ENCODE measurements at regions not wholly inside any gene's neighbourhood (a gene's known extent, or its start where the extent isn't known, plus 50 kb on each side); places are given as distances from the start of the nearest gene placed in this dataset.

DNA sequence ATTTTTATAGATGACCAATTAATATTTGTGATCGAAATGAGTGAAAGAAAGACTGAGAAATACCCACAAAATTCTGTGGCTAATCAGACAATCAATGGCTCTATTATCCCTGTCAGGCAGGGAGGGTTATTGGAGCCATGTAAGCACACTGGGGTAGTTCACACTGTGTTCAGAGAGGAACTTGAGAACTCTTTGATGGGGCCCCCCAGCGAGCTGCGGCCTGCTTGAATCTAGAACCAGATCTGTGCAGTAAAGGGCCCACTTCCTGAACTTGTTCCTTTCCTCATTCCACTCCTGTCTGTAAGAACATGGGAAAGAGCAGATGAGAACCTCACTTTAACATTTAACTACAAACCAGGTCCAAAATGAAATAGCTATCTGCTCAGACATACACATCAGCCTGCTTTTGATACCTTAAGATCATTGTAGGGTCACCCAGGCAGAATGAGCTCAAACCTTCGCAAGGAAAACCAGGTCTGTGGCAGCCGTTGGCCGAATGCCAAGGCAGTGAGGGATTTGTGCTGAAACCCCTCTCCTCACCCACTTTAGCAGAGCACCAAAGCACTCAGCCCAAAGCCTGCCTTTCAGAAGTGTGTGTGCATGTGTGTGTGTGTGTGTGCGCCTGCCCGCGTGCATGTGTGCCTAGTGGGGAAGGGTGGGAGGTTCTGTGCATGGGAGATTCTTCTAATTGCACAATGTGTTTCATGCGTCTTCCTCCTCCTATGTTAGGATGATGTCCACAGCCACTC lies 365.6 kb upstream of the MGMT start:
- no peak for DNase-seq

DNA sequence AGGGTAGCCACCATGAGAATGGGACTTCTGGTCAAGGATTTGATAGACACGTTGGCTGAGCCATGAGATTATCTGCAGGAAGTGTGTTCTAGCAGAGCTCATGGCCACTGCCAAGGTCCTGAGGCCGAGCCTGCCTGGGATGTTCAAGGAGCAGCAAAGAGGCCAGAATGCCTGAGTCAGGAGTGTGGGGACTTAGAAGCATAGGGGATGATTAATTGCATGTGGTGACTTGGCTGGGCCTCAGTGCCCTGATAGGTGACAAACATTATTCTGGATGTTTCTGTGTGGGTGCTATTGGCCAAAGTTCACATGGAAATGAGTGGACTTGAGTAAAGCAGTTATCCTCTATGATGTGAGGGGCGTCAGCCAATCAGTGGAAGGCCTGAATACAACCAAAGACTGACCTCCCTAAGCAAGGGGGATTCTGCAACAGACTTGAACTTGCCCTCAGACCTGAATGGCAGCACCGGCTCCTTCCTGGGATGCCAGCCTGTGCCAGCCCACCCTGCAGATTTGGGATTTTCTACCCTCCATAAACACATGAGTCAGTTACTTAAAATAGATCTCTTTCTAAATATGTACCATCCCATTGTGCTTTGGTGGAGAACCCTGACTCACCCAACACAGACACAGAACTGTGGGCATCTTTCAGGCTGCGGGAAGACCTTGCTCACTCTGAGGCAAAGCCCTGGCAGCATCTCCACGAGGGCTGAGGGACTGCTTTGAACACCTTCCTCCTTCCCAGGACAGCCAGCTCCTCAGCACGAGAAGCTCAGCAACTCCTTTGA lies 363.9 kb upstream of the MGMT start:
- DNase-seq, result no peak

DNA sequence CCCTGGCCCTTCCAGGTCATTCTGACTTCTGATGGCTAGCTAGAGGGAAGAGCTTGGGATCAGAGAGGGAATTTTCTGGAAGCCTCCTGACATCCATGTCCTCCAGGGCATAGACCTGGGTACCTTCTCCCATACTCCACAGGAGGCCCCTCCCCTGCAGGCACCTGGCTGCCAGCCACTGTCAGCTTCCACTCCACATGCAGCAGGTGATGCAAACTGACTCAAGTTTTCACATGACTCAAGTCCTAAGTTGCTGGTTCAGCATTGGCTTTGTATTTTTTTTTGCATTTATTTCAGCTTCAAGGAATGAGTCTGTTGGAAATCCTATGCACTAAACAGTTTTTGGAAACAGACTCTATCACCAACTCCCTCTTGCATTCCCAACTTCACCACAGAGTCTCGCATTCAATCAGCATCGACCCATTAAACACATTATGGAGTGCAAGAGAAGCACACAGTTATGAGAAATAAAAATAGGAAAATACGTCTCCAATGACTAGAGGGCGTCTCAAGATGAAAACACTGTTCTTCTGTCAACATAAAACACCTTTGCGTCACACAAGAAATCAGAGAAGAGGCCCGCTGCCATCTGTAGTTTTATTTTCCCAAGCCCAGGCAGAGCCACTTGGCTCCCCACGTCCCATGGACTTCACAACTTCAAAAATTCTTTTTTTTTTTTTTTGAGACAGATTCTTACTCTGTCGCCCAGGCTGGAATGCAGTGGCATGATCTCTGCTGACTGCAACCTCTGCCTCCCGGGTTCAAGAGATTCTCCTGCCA lies 362.6 kb upstream of the MGMT start:
- DNase-seq, result no peak

DNA sequence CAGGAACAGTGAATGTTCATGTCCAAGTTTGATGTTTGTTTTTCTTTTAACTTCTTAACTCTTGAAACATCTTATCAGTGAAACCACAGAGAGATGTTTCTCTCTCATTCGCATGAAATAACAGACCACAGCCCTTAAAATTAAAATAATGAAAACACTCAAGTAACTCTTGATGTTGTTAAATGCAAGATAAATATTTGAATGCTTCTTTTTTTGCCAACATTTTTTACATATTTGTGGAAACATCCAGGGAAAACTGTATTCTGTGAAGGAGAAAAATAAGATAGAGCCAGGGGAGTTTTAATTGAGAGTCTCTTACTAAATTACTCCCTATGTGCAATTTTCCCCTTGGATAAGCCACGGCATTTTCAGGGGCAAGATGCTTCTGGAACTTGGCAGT lies 361.8 kb upstream of the MGMT start:
- DNase-seq, result no peak

DNA sequence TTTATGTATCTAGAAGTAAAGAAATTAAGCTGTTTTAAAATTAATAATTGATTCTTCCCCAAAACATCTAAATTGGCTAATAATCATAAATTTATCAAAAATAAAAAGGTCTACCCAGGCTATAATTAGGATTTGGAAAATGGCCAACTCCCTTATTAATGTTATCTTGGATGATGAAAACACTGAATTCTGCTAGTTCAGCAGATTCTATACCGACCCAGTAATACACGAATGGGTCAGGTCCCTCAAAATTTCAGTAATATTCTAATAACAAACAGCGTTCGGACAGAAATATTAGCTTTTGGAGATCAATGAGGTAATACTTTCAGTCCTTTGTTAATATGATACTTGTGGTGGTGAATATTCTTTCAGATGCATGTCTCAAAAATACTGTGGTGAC lies 360.7 kb upstream of the MGMT start:
- DNase-seq, result no peak

DNA sequence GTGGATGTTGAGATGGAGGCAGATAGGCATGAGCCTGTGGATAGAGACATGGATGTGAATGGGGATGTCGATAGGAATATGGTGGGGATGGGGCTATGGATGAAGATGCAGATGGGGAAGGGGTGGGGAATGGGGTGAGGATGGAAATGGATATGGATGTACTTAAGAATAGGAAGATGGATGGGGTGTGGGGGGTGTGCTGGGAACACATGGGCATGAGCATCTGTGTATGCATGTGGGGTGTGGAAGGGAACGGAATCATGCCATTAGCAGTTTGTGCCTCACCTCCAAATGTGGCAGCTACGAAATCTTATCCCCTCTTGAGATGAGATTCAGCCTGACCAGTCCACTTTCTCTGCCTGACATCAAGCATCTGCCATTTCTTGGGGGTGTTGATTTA lies 359.5 kb upstream of the MGMT start:
- no peak for DNase-seq

DNA sequence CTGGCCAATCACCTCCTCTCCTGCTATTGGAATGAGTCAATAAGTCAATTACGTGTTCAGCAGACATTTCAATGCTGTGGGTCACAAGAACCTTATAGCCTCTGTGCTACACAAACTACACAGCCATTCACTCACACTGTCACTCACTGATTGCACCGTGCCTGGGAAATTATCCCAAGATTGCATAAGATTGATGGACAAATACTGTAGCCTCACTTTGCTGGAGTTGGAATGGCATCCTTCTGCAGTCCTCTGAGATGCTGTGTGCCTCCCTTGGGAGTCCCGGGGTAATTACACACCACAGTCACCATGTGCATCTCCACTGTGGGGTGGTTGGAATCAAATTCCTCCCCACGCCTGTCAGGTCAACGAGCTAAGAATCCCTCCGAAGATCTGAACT lies 358.7 kb upstream of the MGMT start:
- DNase-seq, result no peak

DNA sequence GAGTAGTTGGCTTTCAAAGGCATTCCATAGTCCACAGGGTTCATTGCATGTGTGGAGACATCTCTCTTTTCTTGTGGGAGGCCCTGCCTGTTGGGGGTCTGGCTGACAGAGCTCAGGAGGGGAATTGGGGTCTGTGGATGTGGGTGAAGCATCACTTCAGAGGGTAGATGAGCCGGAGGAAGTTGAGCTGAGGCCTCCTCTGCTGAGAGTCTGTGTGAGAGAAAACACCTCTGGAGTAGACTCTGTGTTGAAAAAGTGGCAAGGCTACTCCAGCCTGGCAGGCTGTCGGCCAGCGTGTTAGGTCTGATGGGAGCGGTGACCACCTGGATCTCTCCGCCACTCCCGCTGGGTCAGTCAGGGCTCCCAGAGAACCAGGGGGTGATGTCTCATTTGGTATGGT lies 358.0 kb upstream of the MGMT start:
- no peak for DNase-seq

DNA sequence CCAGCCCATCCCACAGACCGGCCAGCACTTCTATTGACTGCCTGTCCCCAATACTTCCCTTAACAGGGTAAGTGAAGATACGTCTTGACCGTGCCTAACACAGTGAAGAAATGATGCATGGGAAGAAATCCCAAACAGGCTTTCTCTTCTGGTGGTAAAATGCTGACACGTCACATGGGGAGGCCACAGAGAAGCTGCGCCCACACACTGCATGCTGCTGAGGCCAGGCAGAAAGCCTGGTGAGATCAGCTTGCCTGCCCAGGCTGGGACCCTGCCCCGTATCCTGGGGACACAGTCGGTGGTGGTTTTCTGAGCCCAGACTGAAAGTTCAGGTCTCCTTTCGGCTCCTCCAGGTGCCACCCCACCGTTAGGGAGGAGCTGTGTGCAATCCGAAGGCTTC lies 356.3 kb upstream of the MGMT start:
- no peak for DNase-seq

DNA sequence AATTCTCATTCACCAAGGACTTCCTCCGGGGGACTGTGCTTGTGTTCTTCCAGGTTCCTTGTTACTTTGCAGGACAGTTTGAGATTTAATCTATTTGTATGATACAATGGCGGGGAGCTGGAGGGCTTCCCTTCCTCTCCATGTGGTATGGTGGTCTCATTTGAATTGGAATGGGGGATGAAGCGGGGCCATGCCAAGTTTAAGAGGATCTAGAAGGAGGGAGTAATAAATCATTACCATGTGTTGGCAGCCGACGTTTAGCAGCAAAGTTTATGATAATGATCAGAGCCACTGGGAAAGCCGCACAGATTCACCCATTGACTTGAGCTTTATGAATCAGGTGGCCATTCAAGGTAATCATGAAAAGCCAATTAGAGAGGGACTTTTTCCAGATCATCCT lies 355.1 kb upstream of the MGMT start:
- no peak for DNase-seq

DNA sequence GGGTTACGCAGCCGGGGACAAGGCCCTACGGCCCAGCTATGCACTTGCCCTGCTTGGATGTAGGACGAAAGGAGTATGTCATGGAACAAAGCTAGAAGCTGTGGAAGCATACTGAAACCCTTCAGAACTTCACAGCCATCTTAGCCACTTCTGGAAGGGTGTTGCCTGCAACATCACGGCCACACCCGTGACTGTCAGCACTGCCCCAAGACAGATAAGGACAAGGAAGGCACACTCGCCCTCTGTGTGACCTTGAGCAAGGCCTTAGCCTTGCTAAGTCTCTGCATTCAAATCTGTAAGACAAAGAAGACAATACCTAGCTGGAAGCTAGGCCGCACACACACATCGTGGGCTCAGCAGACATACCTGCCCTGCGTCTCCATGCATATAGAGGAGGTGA lies 352.5 kb upstream of the MGMT start:
- DNase-seq, result no peak

DNA sequence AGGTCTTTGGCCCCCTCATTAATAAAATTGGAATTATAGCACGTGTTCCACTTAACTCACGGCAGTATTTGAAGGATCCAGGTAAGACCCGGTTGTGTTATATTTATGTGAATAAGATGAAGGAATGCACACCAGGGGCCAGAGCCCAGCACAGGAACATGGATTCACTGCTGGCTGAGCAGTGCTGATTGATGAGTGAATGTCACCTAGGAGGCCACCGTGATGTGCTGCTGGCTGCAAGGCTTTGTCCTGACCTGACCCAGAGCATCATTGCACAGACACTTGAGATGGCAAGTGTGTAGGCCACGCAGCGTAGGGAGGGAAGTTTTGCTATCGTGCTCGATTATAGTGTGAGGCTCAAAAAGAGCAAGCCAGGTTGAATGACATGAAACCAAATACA lies 350.7 kb upstream of the MGMT start:
- DNase-seq, result no peak

DNA sequence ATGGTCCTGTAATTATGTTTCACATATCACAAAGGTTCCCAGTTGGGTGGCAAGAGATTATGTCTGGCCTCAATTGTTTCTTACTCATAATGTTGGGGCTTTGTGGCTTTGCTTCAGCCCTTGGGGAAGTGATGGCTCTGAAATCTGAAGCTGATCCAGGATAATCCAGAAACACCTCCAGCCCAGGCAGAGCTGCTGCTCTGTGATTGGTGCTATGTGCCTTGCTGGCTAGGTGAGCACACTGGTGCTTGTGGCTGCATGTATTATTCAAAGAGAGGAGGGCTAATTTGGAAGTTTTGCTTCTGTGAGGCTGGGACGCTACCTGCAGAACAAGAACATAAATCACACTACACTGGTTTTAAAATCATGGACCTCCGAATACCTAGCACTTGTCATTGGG lies 346.6 kb upstream of the MGMT start:
- no peak for DNase-seq

DNA sequence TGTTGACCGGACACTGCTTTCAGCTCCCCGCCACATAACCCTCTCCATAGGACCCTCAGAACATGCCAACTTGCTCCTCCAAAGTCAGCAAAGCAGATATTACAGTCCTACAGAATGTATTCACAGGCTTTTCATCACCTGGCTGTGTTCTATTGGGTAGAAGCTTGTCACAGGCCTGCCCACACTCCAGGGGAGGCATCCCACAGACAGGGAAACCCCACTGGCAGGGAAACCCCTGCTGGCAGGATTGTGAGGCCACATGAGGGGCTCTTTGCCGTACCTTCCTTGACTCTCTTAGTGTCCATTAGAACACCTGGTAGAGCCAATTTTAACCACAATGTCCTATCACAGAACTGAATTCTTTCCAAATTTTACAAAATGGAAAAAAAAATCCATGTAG lies 344.2 kb upstream of the MGMT start:
- no peak for DNase-seq

DNA sequence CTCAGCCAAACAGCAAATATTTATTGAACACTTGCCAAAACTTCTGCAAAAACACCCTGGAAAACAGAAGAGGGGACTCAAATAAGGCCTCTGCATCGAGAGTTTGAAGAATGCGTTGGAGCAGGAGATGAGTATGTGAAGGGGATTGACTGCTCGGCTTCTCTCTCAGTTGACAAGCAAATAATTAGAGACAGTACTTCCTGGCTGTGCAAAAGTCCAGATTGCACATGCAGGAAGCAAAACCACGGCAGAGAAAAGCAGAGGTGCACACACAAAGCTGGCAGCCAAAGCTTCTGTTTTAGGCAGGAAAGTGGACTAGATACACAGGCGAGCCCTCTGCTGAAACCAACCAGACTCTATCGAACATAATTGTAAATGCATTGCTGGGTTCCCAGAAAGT lies 343.6 kb upstream of the MGMT start:
- no peak for DNase-seq

DNA sequence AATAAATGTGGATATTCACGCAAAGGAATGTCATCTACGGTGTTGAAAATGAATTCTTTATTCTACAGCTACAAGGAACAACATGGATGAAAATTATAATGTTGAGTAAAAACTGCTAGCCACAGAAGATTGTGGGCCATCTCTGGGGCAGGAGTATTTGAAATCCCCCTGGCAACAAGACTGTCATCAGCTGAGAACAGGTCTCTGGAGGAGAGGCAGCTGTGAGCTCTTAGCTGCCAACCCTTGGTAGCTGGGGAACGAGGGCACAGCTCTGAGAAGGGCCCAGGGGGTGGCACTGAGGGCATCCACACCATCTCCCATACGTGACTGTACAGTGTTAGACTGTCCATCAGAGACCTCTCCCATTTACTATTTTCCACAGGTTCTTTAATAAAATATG lies 340.1 kb upstream of the MGMT start:
- DNase-seq, result peak; percentile 14

DNA sequence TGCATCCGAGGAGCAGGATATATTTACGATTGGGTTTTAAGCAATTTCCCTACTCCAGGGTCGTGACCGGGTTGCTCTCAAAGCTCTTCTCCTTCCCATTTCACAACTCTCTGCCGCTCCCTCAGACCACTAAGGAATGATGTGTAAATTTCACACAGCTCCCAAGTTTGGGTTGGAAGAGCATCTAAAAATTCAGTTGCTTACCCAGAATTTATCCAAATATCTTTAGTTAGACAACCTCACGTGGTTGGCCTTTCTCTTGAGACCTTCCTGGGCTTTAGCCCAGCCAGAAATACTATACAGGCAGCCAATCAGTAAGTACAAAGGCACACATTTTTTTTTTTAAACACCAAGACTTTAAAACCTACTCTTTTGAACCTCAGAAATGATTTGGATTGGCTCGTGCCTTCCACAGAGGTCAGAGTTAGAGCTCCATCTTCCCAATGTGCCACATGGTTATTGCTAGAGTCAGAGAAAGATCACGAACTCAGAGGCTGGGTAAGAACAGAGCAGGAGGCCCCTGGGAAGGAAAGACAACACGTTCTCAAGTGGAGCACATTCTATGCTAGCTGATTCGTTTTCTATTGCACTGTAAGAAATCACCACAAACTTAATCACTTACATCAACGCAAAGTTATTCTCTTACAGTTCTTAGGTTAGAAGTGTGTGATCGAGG lies 335.4 kb upstream of the MGMT start:
- DNase-seq, result no peak

DNA sequence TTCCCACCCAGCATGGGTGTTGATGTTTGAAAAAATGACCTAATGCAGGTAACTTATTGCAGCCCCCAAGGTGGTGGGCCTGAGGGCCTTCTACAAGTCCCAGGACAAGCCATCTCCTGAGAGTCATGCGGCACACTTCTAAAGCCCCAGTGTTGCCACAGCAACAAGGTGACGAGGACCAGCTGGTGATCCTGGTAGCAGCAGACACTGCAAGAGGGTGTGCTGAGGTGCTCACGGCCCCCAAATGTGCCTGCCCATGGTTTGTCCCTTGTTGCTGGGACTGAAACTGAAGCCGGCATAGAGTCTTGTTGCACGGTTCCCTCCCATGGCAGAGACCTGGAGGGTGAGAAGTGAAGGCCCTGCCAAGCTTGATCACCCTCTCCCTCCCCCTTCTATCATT lies 333.2 kb upstream of the MGMT start:
- no peak for DNase-seq

DNA sequence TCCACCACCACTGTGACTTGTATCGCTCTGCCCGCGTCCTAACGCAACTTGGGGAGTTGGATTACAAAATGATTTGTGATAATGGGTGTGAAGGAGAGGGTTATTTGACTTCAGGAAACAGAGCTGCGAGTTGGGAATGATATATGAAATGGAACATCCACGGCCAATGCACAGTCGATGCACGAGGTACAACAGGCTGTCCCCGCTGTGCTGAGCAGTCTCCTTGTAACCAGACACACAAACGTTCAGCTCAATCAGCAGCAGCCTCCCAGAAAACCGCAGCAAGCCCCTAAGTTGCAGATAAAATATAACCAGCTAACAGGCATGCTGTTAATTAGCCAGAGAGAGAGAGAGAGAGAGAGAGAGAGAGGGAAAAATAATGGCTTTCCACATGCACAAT lies 332.7 kb upstream of the MGMT start:
- DNase-seq, result no peak

DNA sequence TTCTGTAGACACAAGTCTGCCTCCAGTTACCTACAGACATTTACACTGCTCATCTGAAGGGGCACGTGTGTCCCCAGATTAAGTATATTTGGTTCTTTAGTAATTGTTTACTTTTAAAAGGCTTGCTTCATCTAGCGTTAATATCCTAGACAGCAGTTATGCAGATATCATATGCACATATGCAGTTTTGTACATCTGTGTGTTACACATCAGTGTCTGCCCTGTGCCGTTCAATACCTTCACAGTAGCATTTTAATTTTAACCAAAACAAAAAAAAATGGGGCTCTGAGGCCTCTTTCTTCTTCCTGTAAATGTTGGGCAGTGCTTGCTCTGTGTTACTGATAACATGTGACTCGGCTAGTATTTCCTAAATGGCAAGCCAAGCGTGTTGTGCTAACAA lies 331.4 kb upstream of the MGMT start:
- no peak for DNase-seq

DNA sequence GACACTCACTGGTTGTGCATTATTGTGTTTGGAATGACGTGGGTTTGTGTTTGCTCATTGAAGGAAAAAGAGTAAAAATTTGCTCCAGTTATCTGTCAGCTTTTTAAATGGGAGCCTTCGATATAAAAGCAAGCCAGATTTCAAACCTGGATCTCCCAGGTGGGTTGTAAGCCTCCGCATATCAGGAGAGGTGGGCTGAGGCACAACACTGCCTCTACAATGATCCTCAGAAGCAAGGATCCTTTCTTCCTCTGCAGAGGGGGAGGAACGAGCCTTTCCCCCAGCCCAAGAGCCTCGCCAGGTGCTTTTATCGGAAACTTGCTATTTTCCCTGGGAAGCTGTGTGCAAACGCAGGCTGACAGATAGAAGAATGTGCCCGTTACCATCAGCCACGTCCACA lies 331.0 kb upstream of the MGMT start:
- DNase-seq, result no peak

DNA sequence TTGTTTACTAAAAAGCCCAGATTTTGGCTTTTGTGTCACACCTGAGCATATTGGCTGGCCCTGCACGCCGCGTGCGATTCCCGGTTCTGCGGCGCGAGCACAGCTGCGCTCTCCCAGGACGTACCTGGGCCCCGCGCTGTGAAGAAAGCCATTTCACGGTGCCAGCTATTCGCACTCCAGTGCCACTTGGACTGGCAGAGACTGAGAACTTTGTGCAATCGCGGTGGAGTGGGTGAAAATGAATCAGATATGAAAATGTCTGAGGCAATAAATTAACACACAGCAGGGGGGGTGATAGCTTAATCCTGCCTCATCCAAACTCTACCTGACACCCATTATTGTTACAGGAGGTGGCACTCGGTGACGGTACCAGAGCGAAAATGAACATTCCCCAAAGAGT lies 330.1 kb upstream of the MGMT start:
- DNase-seq, result no peak

Data from NCI-H526 treated with DMSO at 0.1 percent for 48 hours (cell line).